ENCODE measurements at regions not wholly inside any gene's neighbourhood (a gene's known extent, or its start where the extent isn't known, plus 50 kb on each side); places are given as distances from the start of the nearest gene placed in this dataset.

GRCh38 chr22:27615408-27615807, 186.1 kb downstream of the MN1 start:
- TF ChIP-seq CTCF (IDR thresholded peaks at IDR 0.05; ENCODE audit: borderline replicate concordance), result no peak
- peaks cover 58% of the 10 kb centered on the region for H3K27me3 ChIP-seq (ENCODE audit: low read depth)
- intact Hi-C loops (cut with micrococcal nuclease), result no loop called here
- peaks cover 10% of the 10 kb centered on the region for H3K9me3 ChIP-seq (replicated peaks)
- H3K27ac ChIP-seq (replicated peaks), result no peak overlapping the region
- H3K36me3 ChIP-seq, result no peaks in the 10 kb centered on the region
- no peak for DNase-seq
- H3K4me3 ChIP-seq, result no peak overlapping the region
- peaks cover 8% of the 10 kb centered on the region for H3K4me1 ChIP-seq

GRCh38 chr22:27616033-27616432, 185.5 kb downstream of the MN1 start:
- Histone ChIP-seq H3K27ac (replicated peaks) (no peak overlapping the region), H3K27me3 (ENCODE audit: low read depth) (peaks cover 56% of the 10 kb centered on the region), H3K9me3 (replicated peaks) (peaks cover 10% of the 10 kb centered on the region), H3K4me1 (peaks cover 8% of the 10 kb centered on the region), H3K4me3 (no peak overlapping the region), H3K36me3 (no peaks in the 10 kb centered on the region)
- no peak for DNase-seq
- TF ChIP-seq CTCF (IDR thresholded peaks at IDR 0.05; ENCODE audit: borderline replicate concordance), result no peak
- intact Hi-C loops (cut with micrococcal nuclease), result no loop called here

- intact Hi-C loops (cut with micrococcal nuclease), result no loop called here
- Histone ChIP-seq H3K27ac (replicated peaks) (no peak overlapping the region), H3K27me3 (ENCODE audit: low read depth) (peaks cover 43% of the 10 kb centered on the region), H3K4me3 (no peak overlapping the region), H3K4me1 (peaks cover 8% of the 10 kb centered on the region), H3K9me3 (replicated peaks) (peaks cover 10% of the 10 kb centered on the region), H3K36me3 (no peaks in the 10 kb centered on the region)
- no peak for DNase-seq
- TF ChIP-seq CTCF (IDR thresholded peaks at IDR 0.05; ENCODE audit: borderline replicate concordance), result no peak
Observed at GRCh38 chr22:27617214-27617881, 184.2 kb downstream of the MN1 start.

- H3K27me3 ChIP-seq (ENCODE audit: low read depth), result peaks cover 11% of the 10 kb centered on the region
- no peaks in the 10 kb centered on the region for H3K4me1 ChIP-seq
- H3K9me3 ChIP-seq (replicated peaks), result peaks cover 10% of the 10 kb centered on the region
- no peak overlapping the region for H3K4me3 ChIP-seq
- intact Hi-C loops (cut with micrococcal nuclease), result no loop called here
- TF ChIP-seq CTCF (IDR thresholded peaks at IDR 0.05; ENCODE audit: borderline replicate concordance), result no peak
- no peak for DNase-seq
- no peak overlapping the region for H3K27ac ChIP-seq (replicated peaks)
- no peaks in the 10 kb centered on the region for H3K36me3 ChIP-seq
Observed at GRCh38 chr22:27620367-27621154, 181.0 kb downstream of the MN1 start.

- H3K4me1 ChIP-seq, result no peaks in the 10 kb centered on the region
- intact Hi-C loops (cut with micrococcal nuclease), result no loop called here
- peaks cover 6% of the 10 kb centered on the region for H3K27me3 ChIP-seq (ENCODE audit: low read depth)
- H3K4me3 ChIP-seq, result no peak overlapping the region
- H3K9me3 ChIP-seq (replicated peaks), result peaks cover 10% of the 10 kb centered on the region
- no peak for DNase-seq
- no peak for TF ChIP-seq CTCF (IDR thresholded peaks at IDR 0.05; ENCODE audit: borderline replicate concordance)
- H3K36me3 ChIP-seq, result no peaks in the 10 kb centered on the region
- H3K27ac ChIP-seq (replicated peaks), result no peak overlapping the region
Observed at GRCh38 chr22:27621486-27622070, 180.0 kb downstream of the MN1 start.

Data from left ventricle myocardium inferior (tissue), 1 donor.